ENCODE measurements at regions not wholly inside any gene's neighbourhood (a gene's known extent, or its start where the extent isn't known, plus 50 kb on each side); places are given as distances from the start of the nearest gene placed in this dataset.

GRCh38 chr12:131536337-131536736 lies 174.6 kb upstream of the SFSWAP start:
- no peak for TF ChIP-seq CTCF (IDR thresholded peaks at IDR 0.05)
- no peak for TF ChIP-seq POLR2AphosphoS5 (IDR thresholded peaks at IDR 0.05)
- TF ChIP-seq POLR2A (IDR thresholded peaks at IDR 0.05) = no peak
- no peak for TF ChIP-seq EP300 (IDR thresholded peaks at IDR 0.05)
